ENCODE measurements at regions not wholly inside any gene's neighbourhood (a gene's known extent, or its start where the extent isn't known, plus 50 kb on each side); places are given as distances from the start of the nearest gene placed in this dataset.
"Not testable (repeated sequence)": the region's sequence is repeated elsewhere in the genome, so short reads cannot be mapped to it uniquely, and the experiment has no call there.

DNA sequence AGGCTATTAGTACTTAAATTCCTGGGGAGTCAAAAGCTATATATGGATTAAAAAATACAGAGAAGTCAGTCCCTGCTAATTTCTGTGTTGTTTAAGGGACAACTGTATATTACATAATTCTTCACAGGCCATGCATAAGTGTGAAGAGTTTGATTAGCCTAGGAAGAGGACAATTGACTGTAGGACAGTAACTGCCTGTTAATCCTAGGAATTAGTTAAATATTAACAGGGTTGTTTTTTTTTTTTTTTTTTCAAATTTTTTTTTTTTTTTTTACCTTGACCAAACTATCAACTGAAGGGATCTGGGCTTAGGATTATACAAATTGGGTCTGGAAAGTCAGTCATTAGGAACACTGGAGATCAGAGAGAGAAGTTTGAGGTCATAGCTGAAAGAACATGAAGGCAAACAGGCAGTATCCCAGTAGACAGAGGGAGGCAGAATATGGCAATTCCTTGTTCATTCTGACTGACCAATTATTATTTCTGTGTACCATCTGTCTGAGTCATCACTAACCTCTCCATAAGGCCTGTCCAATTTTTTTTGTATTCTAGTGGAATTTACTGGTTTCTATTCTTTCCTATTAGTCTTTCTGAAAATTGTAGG lies 1139.2 kb downstream of the SORCS1 start:
- intact Hi-C loops (cut with DNase I): no loop called here
- TF ChIP-seq POLR2A (IDR thresholded peaks at IDR 0.05) (no peak), CTCF (IDR thresholded peaks at IDR 0.05) (no peak)
- DNase-seq: no peak

DNA sequence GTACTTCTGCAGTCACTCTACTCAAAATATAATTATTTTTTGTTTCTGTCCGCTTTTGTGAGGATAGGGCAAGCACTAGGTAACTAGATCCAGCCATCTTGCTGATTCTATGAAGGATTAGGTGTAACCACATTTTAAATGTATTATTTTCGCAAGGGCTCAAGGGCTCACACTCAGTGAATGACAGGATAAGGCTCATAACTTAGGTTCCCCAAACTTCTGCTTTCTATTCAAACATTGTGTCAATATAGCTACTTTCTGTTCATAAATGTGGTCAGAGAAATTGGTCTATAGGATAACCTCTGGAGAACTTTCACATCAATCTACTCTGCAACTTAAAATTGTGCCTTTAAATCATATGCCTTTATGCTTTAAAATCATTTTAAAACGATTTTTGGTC lies 1141.2 kb downstream of the SORCS1 start:
- TF ChIP-seq CTCF (IDR thresholded peaks at IDR 0.05): no peak
- WGBS, 4 donors: 53 to 71% (median 65%) methylated on average over 3 of the region's 3 CpGs
- Histone ChIP-seq H3K9me3 (replicated peaks in 1 of 3) (no peaks in the 10 kb centered on the region), H3K36me3 (replicated peaks in 1 of 2) (no peaks in the 10 kb centered on the region), H3K27me3 (no peaks in the 10 kb centered on the region), H3K27ac (no peak overlapping the region), H3K4me3 (no peak overlapping the region), H3K4me1 (replicated peaks in 1 of 2) (no peaks in the 10 kb centered on the region)
- DNase-seq: no peak
- intact Hi-C loops (cut with DNase I): no loop called here

More for the DNA sequence above, 1139.2 kb downstream of the SORCS1 start:
- no peaks in the 10 kb centered on the region for H3K27me3 ChIP-seq
- H3K4me3 ChIP-seq: no peak overlapping the region
- no peak overlapping the region for H3K27ac ChIP-seq
- H3K4me1 ChIP-seq (replicated peaks in 1 of 2): no peaks in the 10 kb centered on the region
- no peaks in the 10 kb centered on the region for H3K36me3 ChIP-seq (replicated peaks in 1 of 2)
- H3K9me3 ChIP-seq (replicated peaks in 1 of 3): no peaks in the 10 kb centered on the region

GRCh38 chr10:106019559-106019958 lies 1144.9 kb downstream of the SORCS1 start:
- H3K4me1 ChIP-seq (replicated peaks in 1 of 2); H3K27me3 ChIP-seq; intact Hi-C loops (cut with DNase I); H3K9me3 ChIP-seq (replicated peaks in 1 of 3); H3K4me3 ChIP-seq; H3K27ac ChIP-seq; H3K36me3 ChIP-seq (replicated peaks in 1 of 2); DNase-seq: not testable (repeated sequence)
- WGBS, 4 donors: 69 to 86% (median 81%) methylated on average over 6 of the region's 6 CpGs

DNA sequence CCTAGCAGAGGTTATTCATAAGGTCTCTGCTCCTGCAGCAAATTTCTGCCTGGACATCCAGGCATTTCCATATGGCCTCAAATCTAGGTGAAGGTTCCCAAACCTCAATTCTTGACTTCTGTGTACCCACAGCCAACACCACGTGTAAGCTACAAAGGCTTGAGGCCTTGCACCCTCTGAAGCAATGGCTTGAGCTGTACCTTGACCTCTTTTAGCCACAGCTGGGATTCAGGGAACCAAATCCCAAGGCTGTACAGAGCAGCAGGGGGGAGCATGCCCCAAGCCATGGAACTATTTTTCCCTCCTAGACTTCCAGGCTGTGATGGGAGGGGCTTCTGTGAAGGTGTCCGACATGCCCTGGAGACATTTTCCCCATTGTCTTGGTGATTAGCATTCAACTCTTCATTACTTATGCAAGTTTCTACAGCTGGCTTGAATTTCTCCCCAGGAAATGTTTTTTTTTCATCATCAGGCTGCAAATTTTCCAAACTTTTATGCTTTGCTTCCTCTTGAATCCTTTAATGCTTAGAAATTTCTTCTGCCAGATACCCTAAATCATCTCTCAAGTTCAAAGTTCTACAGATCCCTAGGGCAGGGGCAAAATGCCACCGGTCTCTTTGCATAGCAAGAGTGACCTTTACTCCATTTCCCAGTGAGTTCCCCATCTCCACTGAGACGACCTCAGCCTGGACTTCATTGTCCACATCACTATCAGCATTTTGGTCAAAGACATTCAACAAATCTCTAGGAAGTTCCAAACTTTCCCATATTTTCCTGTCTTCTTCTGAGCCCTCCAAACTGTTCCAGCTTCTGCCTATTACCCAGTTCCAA lies 1148.9 kb downstream of the SORCS1 start:
- H3K9me3 ChIP-seq (replicated peaks in 1 of 3); H3K27me3 ChIP-seq; intact Hi-C loops (cut with DNase I); H3K36me3 ChIP-seq (replicated peaks in 1 of 2); H3K4me1 ChIP-seq (replicated peaks in 1 of 2); H3K4me3 ChIP-seq; H3K27ac ChIP-seq; DNase-seq: not testable (repeated sequence)
- 55 to 63% (median 59%) methylated on average over 4 of the region's 4 CpGs for WGBS, 4 donors

GRCh38 chr10:106011250-106011649 lies 1153.3 kb downstream of the SORCS1 start:
- no peak overlapping the region for H3K27ac ChIP-seq
- H3K9me3 ChIP-seq (replicated peaks in 1 of 3): no peaks in the 10 kb centered on the region
- 44 to 54% (median 50%) methylated on average over 3 of the region's 3 CpGs for WGBS, 4 donors
- no peak for DNase-seq
- no peaks in the 10 kb centered on the region for H3K27me3 ChIP-seq
- no peak overlapping the region for H3K4me3 ChIP-seq
- no peaks in the 10 kb centered on the region for H3K4me1 ChIP-seq (replicated peaks in 1 of 2)
- TF ChIP-seq POLR2A (IDR thresholded peaks at IDR 0.05): no peak
- TF ChIP-seq CTCF (IDR thresholded peaks at IDR 0.05): no peak
- intact Hi-C loops (cut with DNase I): no loop called here
- H3K36me3 ChIP-seq (replicated peaks in 1 of 2): no peaks in the 10 kb centered on the region

All from adrenal gland (tissue), 9 donors.